Upper lobe of left lung (tissue), 4 donors: ENCODE measurements at regions not wholly inside any gene's neighbourhood (a gene's known extent, or its start where the extent isn't known, plus 50 kb on each side); places are given as distances from the start of the nearest gene placed in this dataset.

Experiments used
- POLR2AphosphoS5 ChIP-seq, 2 donors: sonication (generic); formaldehyde crosslinking; IDR thresholded peaks; one replicate each; pipeline ENCODE4 v1.5.1; 2017; ENCODE audit warnings: antibody characterized with exemption in 2 of 2
- TF ChIP-seq, protein P1 (sequence below), 6 experiments: fragments of 450-650 bp in 4 of 6; fragments of 200-600 bp in 2 of 6; sonication (generic) in 2 of 6; IDR thresholded peaks; one replicate each; pipeline ENCODE4 v1.5.1; 2016 to 2019; ENCODE audit warnings: antibody characterized with exemption in 6 of 6

GRCh38 chr12:19842116-19842515, 402.8 kb downstream of the AEBP2 start:
- TF ChIP-seq, protein P1, sequence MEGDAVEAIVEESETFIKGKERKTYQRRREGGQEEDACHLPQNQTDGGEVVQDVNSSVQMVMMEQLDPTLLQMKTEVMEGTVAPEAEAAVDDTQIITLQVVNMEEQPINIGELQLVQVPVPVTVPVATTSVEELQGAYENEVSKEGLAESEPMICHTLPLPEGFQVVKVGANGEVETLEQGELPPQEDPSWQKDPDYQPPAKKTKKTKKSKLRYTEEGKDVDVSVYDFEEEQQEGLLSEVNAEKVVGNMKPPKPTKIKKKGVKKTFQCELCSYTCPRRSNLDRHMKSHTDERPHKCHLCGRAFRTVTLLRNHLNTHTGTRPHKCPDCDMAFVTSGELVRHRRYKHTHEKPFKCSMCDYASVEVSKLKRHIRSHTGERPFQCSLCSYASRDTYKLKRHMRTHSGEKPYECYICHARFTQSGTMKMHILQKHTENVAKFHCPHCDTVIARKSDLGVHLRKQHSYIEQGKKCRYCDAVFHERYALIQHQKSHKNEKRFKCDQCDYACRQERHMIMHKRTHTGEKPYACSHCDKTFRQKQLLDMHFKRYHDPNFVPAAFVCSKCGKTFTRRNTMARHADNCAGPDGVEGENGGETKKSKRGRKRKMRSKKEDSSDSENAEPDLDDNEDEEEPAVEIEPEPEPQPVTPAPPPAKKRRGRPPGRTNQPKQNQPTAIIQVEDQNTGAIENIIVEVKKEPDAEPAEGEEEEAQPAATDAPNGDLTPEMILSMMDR (IDR thresholded peaks at IDR 0.05), result no peak
- TF ChIP-seq POLR2AphosphoS5 (IDR thresholded peaks at IDR 0.05), result no peak
